T-helper 1 cell treated with Interleukin-12 subunit alpha and Interleukin-12 subunit beta and Interleukin-4 antibody, amounts not matched to agents 30 μg/mL and 1 μg/mL, for 36 hours (primary cell): ENCODE measurements at regions not wholly inside any gene's neighbourhood (a gene's known extent, or its start where the extent isn't known, plus 50 kb on each side); places are given as distances from the start of the nearest gene placed in this dataset.
"Not testable (repeated sequence)": the region's sequence is repeated elsewhere in the genome, so short reads cannot be mapped to it uniquely, and the experiment has no call there.

Experiments
- H3K27ac Mint-ChIP-seq: one replicate; pipeline ENCODE4 v1.8.0; 2021; ENCODE audit warnings: mild to moderate bottlenecking, mixed read lengths
- H3K27me3 Mint-ChIP-seq: one replicate; pipeline ENCODE4 v1.8.0; 2021; ENCODE audit warnings: low read depth, mixed read lengths
- H3K36me3 Mint-ChIP-seq: one replicate; pipeline ENCODE4 v1.8.0; 2021; ENCODE audit warnings: low read depth, mixed read lengths
- H3K4me1 Mint-ChIP-seq: one replicate; pipeline ENCODE4 v1.8.0; 2021; ENCODE audit warnings: low read depth, mixed read lengths
- H3K4me3 Mint-ChIP-seq: one replicate; pipeline ENCODE4 v1.8.0; 2021; ENCODE audit warnings: mild to moderate bottlenecking, moderate library complexity, mixed read lengths
- H3K9me3 Mint-ChIP-seq: one replicate; pipeline ENCODE4 v1.8.0; 2021; ENCODE audit warnings: mixed read lengths

DNA sequence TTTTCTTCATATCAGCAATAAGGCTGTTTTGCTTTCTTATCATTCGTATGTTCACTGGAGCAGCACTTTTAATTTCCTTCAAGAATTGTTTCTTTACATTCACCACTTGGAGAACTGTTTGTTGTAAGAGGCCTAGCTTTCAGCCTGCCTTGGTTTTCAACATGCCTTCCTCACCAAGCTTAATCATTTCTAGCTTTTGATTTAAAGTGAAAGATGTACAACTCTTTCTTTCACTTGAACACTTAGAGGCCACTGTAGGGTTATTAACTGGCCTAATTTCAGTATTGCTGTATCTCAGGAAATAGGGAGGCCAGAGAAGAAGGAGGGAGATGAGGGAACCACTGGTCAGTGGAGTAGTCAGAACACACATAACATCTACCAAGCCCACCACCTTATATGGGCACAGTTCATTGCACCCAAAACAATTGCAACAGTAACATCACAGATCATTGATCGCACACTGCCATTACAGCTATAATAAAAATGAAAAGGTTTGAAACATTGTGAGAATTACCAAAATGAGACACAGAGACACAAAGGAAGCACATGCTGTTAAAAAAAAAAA lies 181.4 kb upstream of the TUBA3C start:
- Mint-ChIP-seq H3K27me3 (no peaks in the 10 kb centered on the region), H3K27ac (no peak overlapping the region), H3K9me3 (peaks cover 4% of the 10 kb centered on the region), H3K4me3 (no peak overlapping the region), H3K36me3 (no peaks in the 10 kb centered on the region), H3K4me1 (no peaks in the 10 kb centered on the region)

DNA sequence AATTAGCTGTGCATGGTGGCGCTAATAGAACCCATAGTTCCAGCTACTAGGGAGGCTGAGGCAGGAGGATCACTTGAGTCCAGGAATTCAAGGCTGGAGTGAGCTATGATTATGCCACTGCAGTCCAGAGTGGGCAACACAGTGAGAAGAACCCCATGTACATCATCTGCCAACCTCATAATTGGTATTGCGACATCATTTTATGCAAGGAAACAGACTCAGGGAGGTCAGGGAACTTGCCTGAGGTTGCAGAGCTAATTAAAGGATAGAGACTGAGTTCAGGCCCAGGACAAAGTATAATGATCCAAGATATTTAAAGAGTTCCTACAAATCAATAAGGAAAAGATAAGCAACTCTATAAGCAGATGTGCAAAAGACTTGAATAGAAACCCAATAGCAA lies 178.1 kb upstream of the TUBA3C start:
- not testable (repeated sequence) for H3K4me1 Mint-ChIP-seq, H3K27ac Mint-ChIP-seq, H3K4me3 Mint-ChIP-seq, H3K27me3 Mint-ChIP-seq, H3K9me3 Mint-ChIP-seq, H3K36me3 Mint-ChIP-seq

DNA sequence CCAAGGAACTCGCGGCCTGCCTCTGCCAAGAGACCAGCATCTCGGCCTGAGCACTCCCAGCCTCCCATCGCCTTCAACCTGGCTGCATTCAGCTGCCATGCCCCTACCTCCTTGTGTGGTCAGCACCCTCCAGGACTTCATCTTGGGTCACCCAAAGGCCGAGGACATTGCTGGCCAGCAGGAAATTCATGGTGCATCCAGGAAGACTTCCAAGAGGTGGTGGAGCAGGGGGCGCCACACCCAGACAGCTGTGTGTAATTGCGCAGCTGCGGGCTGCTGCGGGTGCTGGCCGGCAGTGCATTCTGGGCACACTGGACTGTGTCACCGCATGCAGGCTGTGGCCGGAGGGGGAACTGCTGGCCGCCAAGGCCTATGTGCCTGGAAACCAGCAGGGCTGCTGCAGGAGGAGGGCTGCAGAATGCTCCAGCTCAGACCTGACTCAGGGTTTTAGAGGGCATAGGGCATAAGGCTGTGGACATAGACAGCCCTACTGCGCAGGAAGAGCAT lies 164.3 kb upstream of the TUBA3C start:
- Mint-ChIP-seq H3K4me3 (no peak overlapping the region), H3K4me1 (no peaks in the 10 kb centered on the region), H3K27me3 (peaks cover 5% of the 10 kb centered on the region), H3K27ac (no peak overlapping the region), H3K9me3 (no peaks in the 10 kb centered on the region), H3K36me3 (no peaks in the 10 kb centered on the region)

DNA sequence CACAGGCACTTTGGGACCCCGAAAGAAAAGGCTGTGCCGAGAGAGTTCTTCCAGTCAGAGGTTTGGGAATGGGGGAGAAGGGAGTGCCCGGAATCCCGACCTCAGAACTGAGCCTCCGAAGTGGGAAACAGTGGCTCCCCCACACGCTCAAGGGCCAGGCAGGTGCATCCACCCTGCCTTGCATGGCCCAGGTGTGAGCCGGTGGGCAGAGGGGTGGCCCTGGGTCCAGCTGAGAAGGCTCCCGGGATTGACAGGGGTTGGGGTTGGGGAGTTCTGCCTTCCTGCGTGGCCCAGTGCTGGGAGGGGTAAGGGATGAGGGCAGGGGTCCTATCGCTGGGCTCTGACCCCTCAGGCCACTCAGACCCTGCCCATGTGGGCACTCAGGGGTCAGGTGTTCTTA lies 163.5 kb upstream of the TUBA3C start:
- Mint-ChIP-seq H3K36me3 (no peaks in the 10 kb centered on the region), H3K4me1 (no peaks in the 10 kb centered on the region), H3K4me3 (peak overlapping the region; percentile 44), H3K9me3 (peaks cover 4% of the 10 kb centered on the region), H3K27me3 (peaks cover 5% of the 10 kb centered on the region), H3K27ac (no peak overlapping the region)

GRCh38 chr13:19344585-19345120 lies 163.0 kb upstream of the TUBA3C start:
- peak overlapping the region; percentile 44 for H3K4me3 Mint-ChIP-seq
- H3K27me3 Mint-ChIP-seq, H3K27ac Mint-ChIP-seq, H3K9me3 Mint-ChIP-seq, H3K36me3 Mint-ChIP-seq, H3K4me1 Mint-ChIP-seq: not testable (repeated sequence)

GRCh38 chr13:19332378-19332777 lies 150.8 kb upstream of the TUBA3C start:
- no peaks in the 10 kb centered on the region for H3K4me1 Mint-ChIP-seq
- H3K9me3 Mint-ChIP-seq, result no peaks in the 10 kb centered on the region
- H3K27me3 Mint-ChIP-seq, result no peaks in the 10 kb centered on the region
- H3K27ac Mint-ChIP-seq, result no peak overlapping the region
- no peaks in the 10 kb centered on the region for H3K36me3 Mint-ChIP-seq
- no peak overlapping the region for H3K4me3 Mint-ChIP-seq

- Mint-ChIP-seq H3K4me3 (no peak overlapping the region), H3K4me1 (no peaks in the 10 kb centered on the region), H3K36me3 (no peaks in the 10 kb centered on the region), H3K27ac (no peak overlapping the region), H3K27me3 (no peaks in the 10 kb centered on the region), H3K9me3 (peaks cover 11% of the 10 kb centered on the region)
These were observed 147.7 kb upstream of the TUBA3C start for GRCh38 chr13:19329365-19329764.

- Mint-ChIP-seq H3K4me3 (no peak overlapping the region), H3K36me3 (no peaks in the 10 kb centered on the region), H3K9me3 (peaks cover 15% of the 10 kb centered on the region), H3K27me3 (no peaks in the 10 kb centered on the region), H3K4me1 (no peaks in the 10 kb centered on the region), H3K27ac (no peak overlapping the region)
These were observed 142.7 kb upstream of the TUBA3C start for GRCh38 chr13:19324325-19324724.

GRCh38 chr13:19321222-19321621 lies 139.6 kb upstream of the TUBA3C start:
- Mint-ChIP-seq H3K27me3 (no peaks in the 10 kb centered on the region), H3K4me3 (no peak overlapping the region), H3K9me3 (peaks cover 15% of the 10 kb centered on the region), H3K36me3 (no peaks in the 10 kb centered on the region), H3K27ac (no peak overlapping the region), H3K4me1 (no peaks in the 10 kb centered on the region)

DNA sequence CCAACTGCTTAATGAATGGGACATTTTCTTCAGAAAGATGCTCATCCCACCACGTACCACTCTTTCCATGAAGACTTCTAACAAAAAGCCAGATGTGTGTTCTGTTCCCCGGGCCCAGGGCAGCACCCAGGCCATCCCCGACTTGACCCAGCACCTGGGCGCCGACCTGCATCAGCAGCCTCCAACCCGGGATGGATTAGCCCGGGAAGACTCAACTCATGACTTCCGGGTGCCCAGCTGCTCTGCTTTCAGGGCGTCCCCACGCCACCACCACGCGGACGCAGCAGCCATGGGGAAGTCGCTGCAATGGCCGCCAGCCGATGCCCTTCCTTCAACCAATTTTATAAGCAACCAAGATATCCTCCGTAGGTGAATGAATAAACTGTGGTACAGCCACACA lies 123.8 kb upstream of the TUBA3C start:
- Mint-ChIP-seq H3K36me3 (no peaks in the 10 kb centered on the region), H3K27ac (no peak overlapping the region), H3K4me3 (no peak overlapping the region), H3K27me3 (no peaks in the 10 kb centered on the region), H3K9me3 (peaks cover 4% of the 10 kb centered on the region), H3K4me1 (no peaks in the 10 kb centered on the region)

DNA sequence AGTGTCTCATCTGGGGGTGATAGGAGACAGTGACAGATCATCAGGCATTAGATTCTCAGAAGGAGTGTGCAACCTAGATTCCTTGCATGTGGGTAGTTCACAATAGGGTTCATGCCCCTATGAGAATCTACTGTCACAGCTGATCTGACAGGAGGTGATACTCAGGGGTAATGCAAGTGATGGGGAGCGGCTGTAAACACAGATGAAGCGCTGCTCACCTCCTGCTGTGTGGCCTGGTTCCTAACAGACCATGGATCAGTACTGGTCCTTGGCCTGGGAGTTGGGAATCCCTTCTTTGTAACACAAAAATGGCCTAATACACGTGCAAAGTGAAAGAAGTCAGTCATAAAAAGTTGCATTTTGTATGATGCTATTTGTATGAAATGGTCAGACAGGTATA lies 107.6 kb upstream of the TUBA3C start:
- H3K27ac Mint-ChIP-seq, result no peak overlapping the region
- H3K4me3 Mint-ChIP-seq, result no peak overlapping the region
- peaks cover 7% of the 10 kb centered on the region for H3K9me3 Mint-ChIP-seq
- no peaks in the 10 kb centered on the region for H3K27me3 Mint-ChIP-seq
- no peaks in the 10 kb centered on the region for H3K36me3 Mint-ChIP-seq
- H3K4me1 Mint-ChIP-seq, result no peaks in the 10 kb centered on the region

- Mint-ChIP-seq H3K4me3 (no peak overlapping the region), H3K36me3 (no peaks in the 10 kb centered on the region), H3K9me3 (peaks cover 14% of the 10 kb centered on the region), H3K27ac (no peak overlapping the region), H3K4me1 (no peaks in the 10 kb centered on the region), H3K27me3 (no peaks in the 10 kb centered on the region)
These were observed 102.2 kb upstream of the TUBA3C start for GRCh38 chr13:19283836-19284235.

- Mint-ChIP-seq H3K9me3 (peaks cover 4% of the 10 kb centered on the region), H3K27ac (no peak overlapping the region), H3K4me3 (no peak overlapping the region), H3K27me3 (no peaks in the 10 kb centered on the region), H3K4me1 (no peaks in the 10 kb centered on the region), H3K36me3 (no peaks in the 10 kb centered on the region)
These were observed 86.7 kb upstream of the TUBA3C start for GRCh38 chr13:19268331-19268730.

- Mint-ChIP-seq H3K36me3 (no peaks in the 10 kb centered on the region), H3K4me1 (no peaks in the 10 kb centered on the region), H3K9me3 (peaks cover 3% of the 10 kb centered on the region), H3K27ac (no peak overlapping the region), H3K27me3 (no peaks in the 10 kb centered on the region), H3K4me3 (no peak overlapping the region)
These were observed 86.1 kb upstream of the TUBA3C start for GRCh38 chr13:19267746-19268145.

DNA sequence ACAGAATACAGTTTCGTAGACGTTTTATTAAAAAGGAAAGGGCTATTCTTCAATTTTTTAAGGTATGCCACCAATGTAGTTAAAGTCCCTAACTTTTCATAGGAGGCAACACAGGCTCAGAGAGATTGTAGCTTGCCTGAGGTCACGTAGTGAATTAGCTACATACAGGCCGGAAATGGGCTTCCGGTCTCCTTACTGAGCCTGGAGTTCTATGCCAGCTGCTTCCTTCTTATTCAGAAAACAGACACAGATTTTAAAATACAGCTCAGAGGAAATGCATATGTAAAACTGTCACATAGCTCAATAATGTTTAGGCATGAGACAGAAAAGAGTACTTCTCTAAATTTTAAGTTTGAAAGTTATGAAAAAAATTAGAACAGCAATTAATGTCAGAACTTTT lies 85.4 kb upstream of the TUBA3C start:
- Mint-ChIP-seq H3K27me3 (no peaks in the 10 kb centered on the region), H3K36me3 (no peaks in the 10 kb centered on the region), H3K9me3 (no peaks in the 10 kb centered on the region), H3K4me3 (no peak overlapping the region), H3K27ac (no peak overlapping the region), H3K4me1 (no peaks in the 10 kb centered on the region)

GRCh38 chr13:19264711-19265110 lies 83.1 kb upstream of the TUBA3C start:
- H3K4me3 Mint-ChIP-seq, result no peak overlapping the region
- no peak overlapping the region for H3K27ac Mint-ChIP-seq
- no peaks in the 10 kb centered on the region for H3K9me3 Mint-ChIP-seq
- H3K27me3 Mint-ChIP-seq, result no peaks in the 10 kb centered on the region
- no peaks in the 10 kb centered on the region for H3K4me1 Mint-ChIP-seq
- no peaks in the 10 kb centered on the region for H3K36me3 Mint-ChIP-seq
